ENCODE measurements at regions not wholly inside any gene's neighbourhood (a gene's known extent, or its start where the extent isn't known, plus 50 kb on each side); places are given as distances from the start of the nearest gene placed in this dataset.

GRCh38 chr16:85178006-85178591 is 65.8 kb upstream of the CIBAR2 start:
- Mint-ChIP-seq H3K36me3 (ENCODE audit: insufficient read depth) (no peaks in the 10 kb centered on the region), H3K4me1 (no peaks in the 10 kb centered on the region), H3K4me3 (no peak overlapping the region), H3K9me3 (no peaks in the 10 kb centered on the region), H3K27ac (ENCODE audit: low read depth) (no peak overlapping the region), H3K27me3 (peaks cover 55% of the 10 kb centered on the region)
- DNase-seq (ENCODE audit: low spot score in 2 of 2) = no peak
- no peak for ATAC-seq (replicated peaks; ENCODE audit: extremely low read depth, poor library complexity, severe bottlenecking)

GRCh38 chr16:85178596-85178995 is 66.3 kb upstream of the CIBAR2 start:
- Mint-ChIP-seq H3K4me3 (no peak overlapping the region), H3K36me3 (ENCODE audit: insufficient read depth) (no peaks in the 10 kb centered on the region), H3K4me1 (no peaks in the 10 kb centered on the region), H3K9me3 (no peaks in the 10 kb centered on the region), H3K27ac (ENCODE audit: low read depth) (no peak overlapping the region), H3K27me3 (peaks cover 55% of the 10 kb centered on the region)
- no peak for ATAC-seq (replicated peaks; ENCODE audit: extremely low read depth, poor library complexity, severe bottlenecking)
- DNase-seq (ENCODE audit: low spot score in 2 of 2) = no peak

- ATAC-seq (replicated peaks; ENCODE audit: extremely low read depth, poor library complexity, severe bottlenecking) (no peak), DNase-seq (ENCODE audit: low spot score in 2 of 2) (no peak)
- Mint-ChIP-seq H3K27ac (ENCODE audit: low read depth) (no peak overlapping the region), H3K4me3 (no peak overlapping the region), H3K36me3 (ENCODE audit: insufficient read depth) (no peaks in the 10 kb centered on the region), H3K4me1 (no peaks in the 10 kb centered on the region), H3K27me3 (peaks cover 55% of the 10 kb centered on the region), H3K9me3 (peaks cover under 1% of the 10 kb centered on the region)
Measured at GRCh38 chr16:85179344-85180046, 67.2 kb upstream of the CIBAR2 start.

- DNase-seq (ENCODE audit: low spot score in 2 of 2) (no peak), ATAC-seq (replicated peaks; ENCODE audit: extremely low read depth, poor library complexity, severe bottlenecking) (no peak)
- Mint-ChIP-seq H3K4me3 (no peak overlapping the region), H3K4me1 (no peaks in the 10 kb centered on the region), H3K9me3 (peaks cover 7% of the 10 kb centered on the region), H3K36me3 (ENCODE audit: insufficient read depth) (no peaks in the 10 kb centered on the region), H3K27me3 (peaks cover 56% of the 10 kb centered on the region), H3K27ac (ENCODE audit: low read depth) (no peak overlapping the region)
Measured at GRCh38 chr16:85180047-85180826, 68.0 kb upstream of the CIBAR2 start.

GRCh38 chr16:85180827-85181738 is 68.8 kb upstream of the CIBAR2 start:
- Mint-ChIP-seq H3K4me1 (no peaks in the 10 kb centered on the region), H3K9me3 (peaks cover 7% of the 10 kb centered on the region), H3K36me3 (ENCODE audit: insufficient read depth) (no peaks in the 10 kb centered on the region), H3K27me3 (peaks cover 49% of the 10 kb centered on the region), H3K4me3 (no peak overlapping the region), H3K27ac (ENCODE audit: low read depth) (no peak overlapping the region)
- no peak for DNase-seq (ENCODE audit: low spot score in 2 of 2)
- ATAC-seq (replicated peaks; ENCODE audit: extremely low read depth, poor library complexity, severe bottlenecking) = no peak

- Mint-ChIP-seq H3K36me3 (ENCODE audit: insufficient read depth) (no peaks in the 10 kb centered on the region), H3K27me3 (peaks cover 43% of the 10 kb centered on the region), H3K9me3 (peaks cover 7% of the 10 kb centered on the region), H3K27ac (ENCODE audit: low read depth) (no peak overlapping the region), H3K4me3 (no peak overlapping the region), H3K4me1 (no peaks in the 10 kb centered on the region)
- ATAC-seq (replicated peaks; ENCODE audit: extremely low read depth, poor library complexity, severe bottlenecking) = no peak
- no peak for DNase-seq (ENCODE audit: low spot score in 2 of 2)
Measured at GRCh38 chr16:85181739-85182129, 69.5 kb upstream of the CIBAR2 start.

- peaks cover 7% of the 10 kb centered on the region for H3K9me3 Mint-ChIP-seq
- H3K27ac Mint-ChIP-seq (ENCODE audit: low read depth) = no peak overlapping the region
- H3K4me3 Mint-ChIP-seq = no peak overlapping the region
- H3K27me3 Mint-ChIP-seq = peaks cover 37% of the 10 kb centered on the region
- H3K36me3 Mint-ChIP-seq (ENCODE audit: insufficient read depth) = no peaks in the 10 kb centered on the region
- DNase-seq (ENCODE audit: low spot score in 2 of 2) = no peak
- no peak for ATAC-seq (replicated peaks; ENCODE audit: extremely low read depth, poor library complexity, severe bottlenecking)
- no peaks in the 10 kb centered on the region for H3K4me1 Mint-ChIP-seq
Measured at GRCh38 chr16:85182286-85182685, 70.0 kb upstream of the CIBAR2 start.

GRCh38 chr16:85182774-85183173 is 70.5 kb upstream of the CIBAR2 start:
- H3K27ac Mint-ChIP-seq (ENCODE audit: low read depth) = no peak overlapping the region
- no peak for DNase-seq (ENCODE audit: low spot score in 2 of 2)
- ATAC-seq (replicated peaks; ENCODE audit: extremely low read depth, poor library complexity, severe bottlenecking) = no peak
- peaks cover 35% of the 10 kb centered on the region for H3K27me3 Mint-ChIP-seq
- no peak overlapping the region for H3K4me3 Mint-ChIP-seq
- no peaks in the 10 kb centered on the region for H3K4me1 Mint-ChIP-seq
- peaks cover 7% of the 10 kb centered on the region for H3K9me3 Mint-ChIP-seq
- H3K36me3 Mint-ChIP-seq (ENCODE audit: insufficient read depth) = no peaks in the 10 kb centered on the region

- H3K36me3 Mint-ChIP-seq (ENCODE audit: insufficient read depth) = no peaks in the 10 kb centered on the region
- no peak for ATAC-seq (replicated peaks; ENCODE audit: extremely low read depth, poor library complexity, severe bottlenecking)
- no peak overlapping the region for H3K4me3 Mint-ChIP-seq
- peaks cover 7% of the 10 kb centered on the region for H3K9me3 Mint-ChIP-seq
- DNase-seq (ENCODE audit: low spot score in 2 of 2) = no peak
- H3K27me3 Mint-ChIP-seq = peaks cover 35% of the 10 kb centered on the region
- no peak overlapping the region for H3K27ac Mint-ChIP-seq (ENCODE audit: low read depth)
- H3K4me1 Mint-ChIP-seq = no peaks in the 10 kb centered on the region
Measured at GRCh38 chr16:85183564-85183963, 71.3 kb upstream of the CIBAR2 start.

GRCh38 chr16:85184404-85184803 is 72.1 kb upstream of the CIBAR2 start:
- Mint-ChIP-seq H3K36me3 (ENCODE audit: insufficient read depth) (no peaks in the 10 kb centered on the region), H3K27me3 (peaks cover 44% of the 10 kb centered on the region), H3K4me1 (no peaks in the 10 kb centered on the region), H3K27ac (ENCODE audit: low read depth) (no peak overlapping the region), H3K4me3 (no peak overlapping the region), H3K9me3 (peaks cover 7% of the 10 kb centered on the region)
- DNase-seq (ENCODE audit: low spot score in 2 of 2) = no peak
- no peak for ATAC-seq (replicated peaks; ENCODE audit: extremely low read depth, poor library complexity, severe bottlenecking)

GRCh38 chr16:85185303-85186100 is 73.2 kb upstream of the CIBAR2 start:
- Mint-ChIP-seq H3K4me1 (no peaks in the 10 kb centered on the region), H3K27me3 (peaks cover 44% of the 10 kb centered on the region), H3K9me3 (peaks cover 12% of the 10 kb centered on the region), H3K36me3 (ENCODE audit: insufficient read depth) (no peaks in the 10 kb centered on the region), H3K4me3 (no peak overlapping the region), H3K27ac (ENCODE audit: low read depth) (no peak overlapping the region)
- no peak for DNase-seq (ENCODE audit: low spot score in 2 of 2)
- no peak for ATAC-seq (replicated peaks; ENCODE audit: extremely low read depth, poor library complexity, severe bottlenecking)

GRCh38 chr16:85187002-85187401 is 74.7 kb upstream of the CIBAR2 start:
- Mint-ChIP-seq H3K36me3 (ENCODE audit: insufficient read depth) (no peaks in the 10 kb centered on the region), H3K4me1 (no peaks in the 10 kb centered on the region), H3K27me3 (peaks cover 44% of the 10 kb centered on the region), H3K27ac (ENCODE audit: low read depth) (no peak overlapping the region), H3K4me3 (no peak overlapping the region), H3K9me3 (peaks cover 12% of the 10 kb centered on the region)
- DNase-seq (ENCODE audit: low spot score in 2 of 2) (no peak), ATAC-seq (replicated peaks; ENCODE audit: extremely low read depth, poor library complexity, severe bottlenecking) (no peak)

All from central memory CD8-positive, alpha-beta T cell (primary cell).